GM18873 (cell line): ENCODE measurements at regions not wholly inside any gene's neighbourhood (a gene's known extent, or its start where the extent isn't known, plus 50 kb on each side); places are given as distances from the start of the nearest gene placed in this dataset.
"Not testable (repeated sequence)": the region's sequence is repeated elsewhere in the genome, so short reads cannot be mapped to it uniquely, and the experiment has no call there.

Experiments used
- ATAC-seq: cut with Tn5 transposase; IDR thresholded peaks from one replicate; pipeline ENCODE4 v1.9.1; 2021; ENCODE audit warnings: mild to moderate bottlenecking, moderate library complexity, moderate number of reproducible peaks; ENCODE audit not compliant: unreplicated experiment, low FRiP score

DNA sequence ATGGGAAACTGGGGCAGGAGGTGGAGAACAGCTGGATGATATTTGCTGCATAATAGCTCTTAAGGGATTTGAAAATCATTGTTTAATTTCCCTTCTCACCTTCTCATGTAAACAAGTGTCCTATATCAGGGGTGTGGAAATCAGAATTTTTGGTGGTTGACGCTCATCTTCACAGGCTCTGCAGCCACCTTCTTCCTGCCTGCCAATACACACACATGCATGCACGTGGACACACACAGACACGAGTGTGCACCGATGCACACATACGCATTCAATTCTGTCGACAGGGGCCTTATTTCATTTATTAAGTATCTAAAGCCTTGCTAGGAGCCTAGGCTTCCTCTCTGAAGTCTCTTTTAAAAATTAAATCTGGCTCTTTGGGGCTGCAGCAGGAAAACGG lies 349.4 kb upstream of the NCAM1 start:
- no peak for ATAC-seq

DNA sequence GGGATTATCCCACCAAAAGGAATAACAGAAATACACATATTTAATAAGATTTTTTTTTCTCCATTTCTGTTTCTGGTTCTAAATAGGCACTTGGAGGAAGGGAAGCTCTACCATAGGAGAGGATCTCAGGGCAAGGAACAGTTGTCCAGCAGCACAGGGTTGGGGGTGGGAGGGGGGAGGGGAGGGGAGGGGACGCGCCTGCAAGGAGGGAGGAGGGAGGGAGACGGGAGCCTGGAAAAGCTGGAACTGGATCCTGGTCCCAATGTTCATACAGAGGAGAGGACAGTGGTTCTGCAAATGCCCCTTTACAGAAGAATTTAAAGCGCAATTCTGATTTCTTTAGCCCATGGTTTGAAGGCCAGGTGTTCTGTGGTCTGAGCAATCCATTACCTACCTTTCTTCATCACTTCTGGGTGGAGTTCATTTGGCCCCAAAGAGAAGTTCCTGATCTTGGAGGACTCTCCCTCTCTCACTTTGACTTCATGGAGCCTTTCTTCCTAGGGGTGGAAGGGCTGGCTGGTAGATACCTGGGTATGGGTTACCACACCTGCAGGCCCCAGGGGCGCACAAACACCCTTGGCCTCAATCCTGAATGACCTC lies 348.9 kb upstream of the NCAM1 start:
- ATAC-seq: no peak

DNA sequence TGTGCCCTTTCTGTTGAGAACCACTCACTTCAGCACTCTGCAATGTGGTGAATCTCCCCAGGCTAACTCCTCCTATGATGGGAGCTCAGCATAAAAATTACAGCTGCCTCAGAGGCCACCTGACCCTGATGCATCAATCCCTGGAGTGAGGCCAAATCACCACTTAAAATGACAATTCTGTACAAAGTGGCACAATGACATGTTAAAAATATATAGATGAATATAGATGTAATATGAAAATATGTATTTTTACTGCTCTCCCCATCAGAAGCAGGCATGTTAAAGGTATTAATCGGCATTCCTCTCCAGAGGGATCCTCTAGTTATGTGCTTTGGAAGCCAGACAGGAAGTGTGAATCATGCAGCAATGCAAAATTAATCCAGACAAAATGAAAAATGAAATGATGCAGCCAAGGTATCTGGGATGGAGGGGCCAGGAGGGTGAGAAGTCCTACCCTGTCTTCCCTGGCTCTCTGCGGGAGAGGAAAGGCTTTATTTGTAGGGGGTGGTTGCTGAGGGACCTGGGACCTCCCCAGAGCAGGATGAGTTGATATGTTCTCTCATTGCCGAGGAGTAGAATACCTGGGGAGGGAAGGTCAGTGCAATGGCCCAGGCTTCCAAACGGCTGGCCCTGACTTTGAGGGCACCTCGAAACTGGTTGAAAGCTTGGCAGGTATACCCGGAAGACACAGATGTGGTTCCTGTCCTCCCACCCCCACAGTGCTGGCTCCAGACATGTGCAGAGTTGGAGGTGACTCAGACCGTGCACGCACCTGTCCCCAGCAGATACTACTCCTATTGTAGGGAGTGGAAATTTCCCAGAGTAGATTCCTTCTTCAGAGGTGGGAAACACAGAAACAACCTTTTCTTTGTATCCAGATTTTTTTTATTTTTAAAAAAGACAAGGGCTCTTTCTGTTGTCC lies 347.9 kb upstream of the NCAM1 start:
- no peak for ATAC-seq

DNA sequence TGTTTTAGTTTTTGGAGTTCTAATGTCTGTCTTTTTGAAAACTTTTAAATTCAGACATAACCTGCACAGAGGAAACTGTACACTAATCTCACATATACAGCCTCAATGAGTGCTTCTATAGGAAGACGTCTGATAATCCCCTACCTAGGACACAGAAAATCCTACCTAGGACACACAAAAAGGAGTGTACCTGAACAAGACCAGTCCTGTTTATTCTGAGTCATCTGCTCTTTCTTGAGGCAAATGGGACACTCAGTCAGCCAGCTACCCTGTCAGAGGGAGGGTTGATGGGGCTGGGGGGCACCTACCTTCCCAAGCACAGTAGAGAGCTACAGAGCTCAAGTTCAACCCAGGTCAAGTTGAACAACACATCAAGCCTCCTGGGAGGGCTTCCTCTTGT lies 346.6 kb upstream of the NCAM1 start:
- no peak for ATAC-seq

DNA sequence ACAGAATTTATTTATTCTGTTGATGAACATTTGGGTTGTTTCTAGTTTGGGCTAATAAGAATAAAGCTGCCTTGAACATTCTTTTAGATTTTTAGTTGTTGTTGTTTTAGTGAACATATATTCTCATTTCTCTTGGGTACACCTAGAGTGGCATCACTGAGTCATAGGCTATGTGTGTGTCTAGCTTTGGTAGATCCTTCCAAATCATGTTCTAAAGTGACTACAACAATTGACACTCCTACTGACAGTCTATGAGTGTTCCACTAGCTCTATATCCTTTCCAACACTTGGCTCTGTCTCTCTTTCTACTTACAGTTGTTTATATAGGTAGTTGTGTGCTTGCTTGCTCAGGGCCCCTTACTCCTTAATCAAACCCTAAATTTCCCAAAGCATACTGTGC lies 346.0 kb upstream of the NCAM1 start:
- no peak for ATAC-seq

DNA sequence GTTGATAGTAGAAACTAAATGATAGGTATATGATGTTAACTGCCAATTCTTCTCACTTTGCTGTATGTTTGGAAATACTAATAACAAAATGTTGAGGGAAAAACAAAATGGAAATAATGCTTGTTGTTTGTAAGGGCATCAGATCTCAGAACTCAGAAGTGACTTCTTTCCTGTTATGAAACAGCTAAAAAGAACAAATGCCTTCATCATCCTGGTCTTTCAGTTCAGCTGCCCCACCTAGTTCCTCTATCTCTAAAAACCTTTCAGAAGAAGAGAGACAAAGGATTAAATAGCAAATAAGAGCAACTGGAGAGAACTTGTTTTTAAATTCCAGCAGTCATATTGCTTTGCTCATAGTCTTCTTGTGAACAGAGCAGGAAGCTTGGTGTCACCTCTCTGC lies 345.3 kb upstream of the NCAM1 start:
- ATAC-seq: no peak

DNA sequence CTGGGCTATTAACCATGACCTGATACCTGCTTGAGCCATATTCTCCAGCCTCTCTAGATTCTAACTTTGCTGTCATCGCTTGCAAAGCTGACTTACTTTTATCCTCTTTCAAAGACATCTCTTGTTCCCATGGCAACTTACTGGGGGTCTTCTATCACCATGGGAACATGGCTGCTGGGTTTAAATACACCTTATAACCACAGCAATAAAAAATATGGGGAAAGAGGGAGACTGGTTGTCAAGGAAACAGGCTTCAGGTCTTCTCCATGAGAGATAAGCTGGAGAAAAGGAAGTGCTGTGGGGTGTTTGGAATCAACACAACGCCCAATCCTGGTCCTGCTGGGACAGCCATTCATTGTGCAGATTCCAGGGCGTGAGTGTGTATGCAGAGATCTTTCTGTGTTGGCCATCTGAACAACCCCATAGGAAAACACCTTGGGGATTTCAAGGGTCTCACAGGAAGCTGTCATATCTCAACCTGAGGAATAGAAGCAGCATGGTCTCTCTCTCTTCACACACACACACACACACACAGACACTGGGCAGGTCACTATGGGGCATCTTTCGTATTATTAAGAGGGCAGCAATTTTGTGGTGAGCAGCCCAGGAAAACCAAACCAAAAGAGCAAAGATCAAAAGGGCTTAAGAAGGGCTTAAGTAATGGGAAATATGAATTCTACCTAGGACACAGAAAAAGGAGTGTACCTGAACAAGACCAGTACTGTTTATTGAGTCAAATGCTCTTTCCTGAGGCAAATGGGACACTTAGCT lies 344.7 kb upstream of the NCAM1 start:
- ATAC-seq: no peak

DNA sequence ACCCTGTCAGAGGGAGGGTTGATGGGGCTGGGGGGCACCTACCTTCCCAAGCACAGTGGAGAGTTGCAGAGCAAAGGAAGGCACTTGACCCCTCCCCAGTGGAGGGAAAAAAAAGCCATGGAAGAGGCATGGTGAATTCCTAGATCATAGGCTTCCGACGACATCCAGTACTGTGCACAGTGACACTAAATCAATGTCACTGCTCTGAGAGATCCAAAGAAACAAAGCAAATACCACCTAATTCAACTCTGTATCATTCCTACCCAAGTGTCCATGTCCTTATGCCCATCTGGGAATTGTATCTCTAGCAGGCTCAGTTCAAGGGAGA lies 344.2 kb upstream of the NCAM1 start:
- no peak for ATAC-seq

DNA sequence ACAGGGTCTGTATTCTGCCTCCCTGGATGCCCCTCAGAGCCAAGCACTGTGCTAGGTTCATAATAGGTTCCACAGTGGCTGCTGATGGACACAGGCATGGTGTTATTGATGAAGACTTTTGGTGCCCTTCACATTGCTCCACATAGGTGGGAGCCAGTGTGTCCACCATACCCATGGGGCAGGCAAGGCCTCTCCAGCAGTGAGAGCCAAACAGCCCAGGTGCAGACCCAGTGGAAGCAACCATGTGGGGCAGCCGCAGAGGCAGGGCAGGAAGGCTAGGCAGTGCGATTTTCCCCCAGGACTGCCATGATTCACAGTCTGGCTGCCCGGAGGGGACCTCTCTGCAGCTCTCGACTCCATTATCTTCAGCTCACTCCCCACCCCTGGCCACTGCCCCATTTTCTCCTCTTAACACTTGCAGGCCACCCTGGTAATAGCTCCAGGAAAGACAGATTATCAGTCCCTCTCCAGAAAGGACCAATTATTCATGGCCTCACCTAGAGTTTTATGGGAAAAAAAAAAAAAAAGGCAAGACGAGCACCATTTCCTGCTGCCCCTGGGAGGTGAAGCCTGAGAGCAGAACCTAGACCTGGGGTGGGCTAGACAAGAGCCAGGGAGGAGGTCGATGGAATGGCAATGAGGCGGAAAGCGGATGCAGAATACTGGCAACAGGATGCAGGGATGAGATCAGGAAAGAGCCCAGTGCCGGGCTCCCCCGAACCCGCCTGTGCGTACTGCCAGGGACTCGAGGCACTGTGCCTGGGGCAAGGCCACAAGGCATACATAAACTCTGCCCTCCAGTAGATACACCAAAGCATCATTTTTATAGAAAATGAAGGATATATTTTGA lies 343.0 kb upstream of the NCAM1 start:
- no peak for ATAC-seq

DNA sequence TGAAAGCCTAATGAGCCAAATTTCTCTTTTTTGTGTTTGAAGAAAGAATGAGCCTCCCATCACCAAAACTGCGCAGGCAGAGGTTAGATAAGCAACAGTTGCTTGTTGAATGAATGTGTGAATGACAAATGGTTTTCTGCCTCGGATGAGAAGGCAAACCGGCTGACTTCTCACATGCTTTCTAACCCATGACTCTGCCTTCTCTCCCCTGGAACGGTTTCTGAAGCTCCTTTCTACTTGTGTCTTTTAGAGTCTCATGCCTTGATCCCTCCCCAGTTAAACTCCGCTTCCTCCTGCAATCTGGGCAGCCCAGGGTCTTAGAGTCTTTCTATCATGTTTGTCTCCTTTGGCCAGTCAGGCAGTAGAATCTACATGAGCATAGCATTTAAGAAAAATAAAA lies 342.1 kb upstream of the NCAM1 start:
- no peak for ATAC-seq

DNA sequence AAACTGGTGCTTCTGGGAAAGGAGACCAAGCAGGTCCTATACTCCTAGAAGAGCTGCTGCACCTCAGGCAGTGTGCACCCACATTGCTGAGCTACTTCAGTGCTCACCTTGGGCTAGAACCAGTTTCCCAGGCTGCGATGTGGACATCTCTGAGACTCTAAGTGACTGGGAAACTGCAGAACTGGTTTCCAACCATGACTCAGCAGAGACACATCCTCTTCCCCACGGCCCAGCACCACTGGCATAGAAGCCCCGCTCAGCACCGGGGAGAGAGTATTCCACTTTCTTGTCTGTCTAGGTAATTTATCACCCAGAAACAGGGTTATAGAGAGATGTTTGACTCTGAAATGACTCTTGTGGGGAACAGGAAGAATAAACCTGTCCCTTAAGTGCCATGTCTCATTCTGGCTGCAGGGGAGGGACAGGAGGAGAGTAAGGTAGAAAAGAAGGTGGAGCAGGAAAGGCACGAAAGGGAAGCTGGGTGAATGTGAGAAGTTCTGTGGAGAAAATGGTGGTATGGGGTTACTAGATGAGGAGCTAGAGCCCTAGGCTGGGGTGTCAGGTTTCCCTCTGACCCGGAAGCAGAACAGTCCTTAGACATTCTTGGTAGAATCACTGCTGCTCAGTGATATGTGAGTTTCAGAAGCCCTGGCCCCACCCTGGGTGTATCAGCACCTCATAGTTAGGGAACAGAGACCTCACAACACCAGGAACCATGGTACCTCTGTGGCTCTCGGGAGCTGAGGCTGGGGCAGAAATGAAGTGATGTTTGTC lies 340.4 kb upstream of the NCAM1 start:
- ATAC-seq: no peak

DNA sequence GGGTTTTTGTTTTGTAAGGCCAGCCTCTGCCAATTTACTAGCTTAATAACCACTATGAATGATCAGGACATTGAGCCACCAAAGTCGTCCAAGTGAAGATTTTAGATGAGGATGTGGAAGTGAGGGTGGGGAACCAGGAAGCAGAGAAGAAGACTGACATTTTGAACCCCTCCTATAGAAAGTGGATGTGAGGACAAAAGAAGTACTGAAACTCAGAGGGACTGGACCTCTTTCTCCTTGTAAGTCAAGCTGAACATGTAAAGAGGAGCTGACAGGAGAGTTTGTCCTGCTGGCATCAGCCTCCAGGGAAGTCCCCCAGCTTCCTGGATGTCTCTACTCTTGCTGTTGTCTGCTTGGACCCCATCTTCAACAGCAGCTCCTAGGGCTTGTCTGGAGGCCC lies 338.2 kb upstream of the NCAM1 start:
- ATAC-seq: no peak

DNA sequence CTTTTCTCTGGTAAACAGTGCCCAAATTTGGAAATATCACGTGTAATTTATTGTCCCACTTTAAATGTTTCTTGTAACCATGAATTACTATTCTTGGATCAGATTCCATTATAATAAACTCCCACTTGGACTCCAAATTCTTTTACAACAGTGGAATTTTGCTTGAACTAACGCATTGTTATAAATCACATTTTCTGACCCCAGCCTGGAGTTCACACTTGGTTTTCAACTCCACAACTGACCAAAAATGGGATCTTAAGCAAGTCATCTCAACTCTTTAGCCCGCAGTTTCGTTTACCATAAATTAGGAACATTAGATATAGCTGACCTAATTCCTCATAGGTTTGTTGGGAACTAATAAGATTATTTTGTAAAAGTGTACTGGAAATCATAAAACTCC lies 336.8 kb upstream of the NCAM1 start:
- ATAC-seq: no peak

DNA sequence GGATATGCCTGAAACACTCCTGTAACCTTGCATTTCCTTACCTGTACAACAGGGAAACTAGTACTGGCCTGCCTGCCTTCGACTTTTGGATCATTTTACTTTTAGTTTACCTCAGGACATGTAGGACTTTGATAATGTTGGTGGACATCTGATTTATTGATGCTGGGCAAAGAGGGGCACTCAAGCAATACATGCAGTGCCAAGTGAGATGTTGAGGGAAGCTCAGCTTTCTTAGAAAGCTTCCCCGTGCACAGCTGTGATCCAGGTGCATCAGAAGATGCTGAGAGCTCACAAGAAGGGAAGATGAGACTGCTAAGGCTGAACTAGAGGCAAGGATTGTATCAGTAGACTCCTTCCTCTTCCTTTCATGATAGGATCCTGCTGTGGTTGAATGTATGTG lies 336.2 kb upstream of the NCAM1 start:
- ATAC-seq: not testable (repeated sequence)

DNA sequence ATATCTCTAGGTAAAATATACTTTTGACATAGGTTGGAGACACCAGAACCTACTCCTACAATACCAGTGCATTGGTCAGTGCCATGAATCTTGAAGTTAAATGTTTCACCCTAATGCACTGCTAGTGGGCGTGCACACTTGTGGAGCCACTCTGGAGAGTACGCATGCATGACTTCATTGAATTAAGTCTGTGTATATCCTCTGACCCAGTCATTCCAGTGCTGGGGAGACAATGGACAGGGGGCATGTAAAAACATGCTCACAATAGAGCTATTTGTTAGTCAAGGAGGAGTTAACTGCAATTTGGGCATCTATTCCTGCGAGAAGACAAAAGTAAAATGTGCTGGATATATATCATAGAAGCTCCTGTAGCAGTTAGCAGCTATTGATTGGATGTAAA lies 335.4 kb upstream of the NCAM1 start:
- ATAC-seq: no peak

DNA sequence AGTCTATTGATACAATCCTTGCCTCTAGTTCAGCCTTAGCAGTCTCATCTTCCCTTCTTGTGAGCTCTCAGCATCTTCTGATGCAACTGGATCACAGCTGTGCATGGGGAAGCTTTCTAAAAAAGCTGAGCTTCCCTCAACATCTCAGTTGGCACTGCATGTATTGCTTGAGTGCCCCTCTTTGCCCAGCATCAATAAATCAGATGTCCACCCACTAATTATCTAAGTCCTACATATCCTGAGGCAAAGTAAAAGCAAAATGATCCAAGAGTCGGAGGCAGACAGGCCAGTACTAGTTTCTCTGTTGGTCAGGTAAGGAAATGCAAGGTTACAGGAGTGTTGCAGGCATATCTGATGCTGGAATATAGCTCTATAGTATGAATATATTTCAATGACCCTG lies 334.5 kb upstream of the NCAM1 start:
- no peak for ATAC-seq

DNA sequence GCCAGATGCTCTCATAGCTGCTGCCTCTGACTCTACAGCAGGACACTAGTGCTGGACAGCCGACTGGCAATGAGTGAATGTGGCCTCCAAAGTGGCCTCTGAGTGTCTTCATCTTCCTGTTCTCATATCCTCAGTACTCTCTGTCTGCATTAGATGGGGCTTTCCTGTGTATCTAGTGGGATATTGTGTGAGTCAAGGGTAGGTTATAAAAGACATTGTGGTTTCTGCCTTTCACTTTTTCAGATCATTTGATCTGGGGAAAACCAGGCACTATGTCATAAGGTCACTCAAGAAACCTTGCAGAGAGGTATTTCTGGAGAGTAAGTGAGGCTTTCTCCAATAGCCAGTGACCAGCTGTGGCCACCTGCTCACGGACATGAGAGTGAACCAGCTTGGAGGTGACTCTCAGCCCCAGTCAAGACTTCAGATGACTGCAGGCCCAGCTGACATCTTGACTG lies 333.6 kb upstream of the NCAM1 start:
- peak; percentile 81 for ATAC-seq

DNA sequence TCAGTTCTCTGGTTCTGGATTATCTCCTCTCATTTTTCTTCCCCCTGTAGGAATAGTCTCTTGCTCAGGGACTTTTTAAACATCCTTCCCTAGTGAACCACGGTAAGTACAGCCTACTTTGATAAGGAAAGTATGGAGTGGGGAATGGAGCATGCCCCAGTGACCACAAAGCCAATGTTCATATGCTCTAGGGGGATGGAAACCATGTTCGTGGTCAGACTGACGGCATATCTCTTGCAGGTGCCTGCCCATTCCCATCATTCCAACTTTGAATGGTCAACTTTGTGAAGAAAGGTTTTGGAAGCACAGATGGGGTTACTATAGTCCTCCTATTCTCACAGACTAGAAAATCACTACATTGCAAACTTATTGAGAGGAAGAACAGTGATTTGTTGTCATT lies 332.5 kb upstream of the NCAM1 start:
- ATAC-seq: no peak

DNA sequence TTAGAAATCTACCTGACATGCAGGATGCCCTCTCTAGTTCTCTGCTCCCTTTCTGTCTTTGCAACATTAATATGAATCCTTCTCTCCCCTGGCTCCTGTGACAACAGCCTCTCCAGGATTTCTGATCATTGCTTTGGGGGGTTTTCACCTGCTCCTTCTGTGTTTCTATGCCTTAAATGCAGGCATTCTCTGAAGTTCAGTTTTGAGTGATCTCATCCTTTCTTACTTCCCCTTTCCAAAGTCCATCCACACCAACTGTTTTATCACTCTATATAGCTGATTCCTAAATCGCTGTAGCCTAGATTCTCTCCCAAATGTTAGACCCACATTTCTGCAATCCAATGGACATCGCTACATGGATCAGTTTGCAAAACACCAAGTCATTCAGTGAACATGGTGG lies 330.7 kb upstream of the NCAM1 start:
- no peak for ATAC-seq

DNA sequence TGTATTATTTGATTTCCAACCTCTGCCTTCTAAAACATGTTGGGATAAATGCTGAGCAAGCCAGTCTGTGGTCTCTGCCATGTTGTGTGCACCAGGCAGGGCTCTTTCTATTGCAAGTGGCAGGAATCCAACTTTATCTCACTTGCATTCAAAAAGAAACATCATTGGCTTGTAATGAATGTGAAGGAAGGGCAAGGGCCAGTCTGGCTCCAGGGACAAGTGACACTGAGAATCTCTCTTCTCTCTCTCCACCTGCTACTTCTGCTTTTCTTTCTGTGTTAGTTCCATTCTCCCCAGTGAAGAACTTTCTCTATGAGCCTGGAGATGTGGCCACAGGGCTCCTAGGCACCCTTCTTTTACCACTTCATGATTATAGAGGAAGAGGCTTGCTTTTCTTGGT lies 329.9 kb upstream of the NCAM1 start:
- ATAC-seq: no peak
